ENCODE measurements at regions not wholly inside any gene's neighbourhood (a gene's known extent, or its start where the extent isn't known, plus 50 kb on each side); places are given as distances from the start of the nearest gene placed in this dataset.

- no peak for DNase-seq
Observed at GRCh38 chr1:30192969-30193630, 530.3 kb downstream of the MATN1 start.

- peak; percentile 17 to 23 for DNase-seq
Observed at GRCh38 chr1:30191154-30191702, 532.2 kb downstream of the MATN1 start.

GRCh38 chr1:30190511-30191153, 532.8 kb downstream of the MATN1 start:
- no peak for DNase-seq

- DNase-seq, result no peak
Observed at GRCh38 chr1:30189818-30190500, 533.4 kb downstream of the MATN1 start.

GRCh38 chr1:30188999-30189398, 534.4 kb downstream of the MATN1 start:
- DNase-seq, result no peak

- DNase-seq, result no peak
Observed at GRCh38 chr1:30188329-30188728, 535.1 kb downstream of the MATN1 start.

- DNase-seq, result no peak
Observed at GRCh38 chr1:30187413-30188023, 535.9 kb downstream of the MATN1 start.

GRCh38 chr1:30186586-30186985, 536.8 kb downstream of the MATN1 start:
- DNase-seq, result no peak

GRCh38 chr1:30185809-30186208, 537.6 kb downstream of the MATN1 start:
- no peak for DNase-seq

GRCh38 chr1:30185313-30185712, 538.1 kb downstream of the MATN1 start:
- DNase-seq, result no peak

GRCh38 chr1:30184393-30185141, 538.8 kb downstream of the MATN1 start:
- no peak for DNase-seq

- DNase-seq, result no peak
Observed at GRCh38 chr1:30183895-30184294, 539.5 kb downstream of the MATN1 start.

GRCh38 chr1:30183006-30183405, 540.4 kb downstream of the MATN1 start:
- no peak for DNase-seq

- DNase-seq, result no peak
Observed at GRCh38 chr1:30179942-30180543, 543.3 kb downstream of the MATN1 start.

GRCh38 chr1:30176477-30176876, 546.9 kb downstream of the MATN1 start:
- no peak for DNase-seq

GRCh38 chr1:30174499-30174898, 548.9 kb downstream of the MATN1 start:
- no peak for DNase-seq

- no peak for DNase-seq
Observed at GRCh38 chr1:30173560-30173959, 549.8 kb downstream of the MATN1 start.

GRCh38 chr1:30172757-30173156, 550.6 kb downstream of the MATN1 start:
- no peak for DNase-seq

GRCh38 chr1:30172299-30172694, 551.1 kb downstream of the MATN1 start:
- no peak for DNase-seq

- no peak for DNase-seq
Observed at GRCh38 chr1:30171537-30172298, 551.7 kb downstream of the MATN1 start.

GRCh38 chr1:30169269-30169668, 554.1 kb downstream of the MATN1 start:
- DNase-seq, result no peak

- DNase-seq, result no peak
Observed at GRCh38 chr1:30166174-30166573, 557.2 kb downstream of the MATN1 start.
